Astrocyte of the hippocampus (primary cell): ENCODE measurements at regions not wholly inside any gene's neighbourhood (a gene's known extent, or its start where the extent isn't known, plus 50 kb on each side); places are given as distances from the start of the nearest gene placed in this dataset.
"Not testable (repeated sequence)": the region's sequence is repeated elsewhere in the genome, so short reads cannot be mapped to it uniquely, and the experiment has no call there.

Source experiments
- DNase-seq: peaks from one replicate; pipeline ENCODE4 v3.0.0; 2011; ENCODE audit warnings: low read depth, low spot score

DNA sequence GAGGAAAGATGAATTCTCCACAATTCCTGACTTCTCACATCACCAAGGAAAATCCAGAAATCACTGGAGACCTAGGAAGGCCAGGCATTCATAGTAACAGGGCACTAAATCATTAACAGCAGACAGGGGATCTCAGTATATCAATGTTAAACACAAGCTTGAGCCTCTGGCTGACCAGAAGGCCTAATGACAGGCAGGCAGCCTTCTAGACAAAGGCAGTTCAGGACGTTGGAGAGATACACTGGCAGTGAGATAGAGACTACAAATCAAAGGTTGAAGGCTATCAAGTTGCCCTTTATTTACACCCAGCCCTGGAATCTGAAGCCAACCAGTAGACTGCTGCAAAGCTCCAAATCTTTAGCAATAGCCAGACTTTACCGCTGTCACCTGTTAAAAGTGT is 422.8 kb upstream of the CCL2 start:
- DNase-seq, result no peak

DNA sequence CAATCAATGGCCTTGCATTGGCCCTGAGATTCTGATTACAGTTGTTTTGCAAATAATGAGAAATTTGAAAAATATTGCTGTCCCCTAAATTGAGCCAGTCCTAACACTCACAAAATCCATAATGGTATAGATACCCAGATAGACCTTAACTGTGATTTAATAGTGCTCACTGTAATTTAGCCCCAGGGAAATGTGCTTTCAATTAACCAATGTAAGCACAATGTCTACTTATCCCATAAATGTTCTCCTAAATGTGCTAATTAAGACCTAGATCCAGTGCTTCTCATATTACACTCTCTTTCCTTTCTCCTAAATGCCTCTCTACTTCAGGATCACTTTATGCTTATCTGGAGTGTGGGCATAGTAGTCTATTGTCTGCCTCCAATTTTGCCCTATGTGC is 417.8 kb upstream of the CCL2 start:
- no peak for DNase-seq

DNA sequence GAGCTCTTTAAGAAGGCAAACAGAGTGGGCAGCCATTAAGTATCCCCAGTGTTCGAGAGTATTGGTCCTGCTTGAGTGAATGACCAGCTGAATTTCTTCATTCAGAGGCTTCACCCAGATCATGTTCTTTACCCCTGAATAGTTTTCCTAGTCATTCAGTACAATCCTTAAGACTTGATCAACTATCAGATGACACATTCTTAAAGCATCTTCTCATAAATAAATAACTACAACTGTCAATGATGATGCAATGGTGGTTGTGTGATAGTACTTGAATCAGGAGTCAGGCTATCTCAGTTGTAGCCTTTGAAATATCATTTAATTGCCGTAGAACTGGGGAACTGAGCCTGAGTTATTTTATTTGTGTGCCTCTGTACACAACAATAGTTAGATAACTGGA is 416.8 kb upstream of the CCL2 start:
- no peak for DNase-seq

DNA sequence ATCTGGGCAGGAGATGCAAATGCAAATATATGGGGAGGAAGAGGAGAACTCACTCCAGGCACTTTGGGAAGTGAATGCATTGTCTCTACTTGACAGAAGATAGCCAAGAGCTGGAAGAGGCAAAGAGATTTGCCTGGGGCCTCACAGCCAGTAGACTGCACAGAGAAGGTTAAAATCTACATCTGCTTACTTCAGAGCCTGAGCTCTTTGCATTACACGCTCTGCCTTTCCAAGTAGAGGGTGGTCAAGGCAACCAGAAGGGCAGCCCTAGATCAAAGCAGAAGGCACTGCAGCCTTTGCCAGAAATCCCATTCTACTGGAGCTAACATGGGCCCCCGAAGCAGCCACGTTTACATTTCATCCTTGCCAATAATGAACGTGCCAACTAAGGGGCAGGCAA is 407.2 kb upstream of the CCL2 start:
- DNase-seq, result no peak

DNA sequence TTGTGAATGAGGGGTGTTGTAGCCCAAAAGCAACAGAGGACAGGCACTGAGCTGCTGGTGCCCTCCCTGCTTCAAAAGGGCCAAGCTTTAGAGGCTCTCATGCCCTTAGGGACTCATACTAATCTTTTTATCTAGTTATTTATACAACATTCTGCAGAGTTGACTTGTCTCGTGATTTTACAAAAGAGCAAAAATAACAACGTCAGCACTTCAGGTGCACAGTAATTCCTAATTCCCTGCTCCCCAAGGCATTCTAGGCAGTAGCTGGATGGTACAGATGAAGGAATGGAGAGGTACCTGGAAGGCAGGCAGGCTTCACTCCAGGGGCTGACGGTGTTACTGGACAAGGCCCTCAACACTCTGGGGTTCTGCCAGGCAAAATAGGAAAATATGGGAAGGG is 406.7 kb upstream of the CCL2 start:
- no peak for DNase-seq

DNA sequence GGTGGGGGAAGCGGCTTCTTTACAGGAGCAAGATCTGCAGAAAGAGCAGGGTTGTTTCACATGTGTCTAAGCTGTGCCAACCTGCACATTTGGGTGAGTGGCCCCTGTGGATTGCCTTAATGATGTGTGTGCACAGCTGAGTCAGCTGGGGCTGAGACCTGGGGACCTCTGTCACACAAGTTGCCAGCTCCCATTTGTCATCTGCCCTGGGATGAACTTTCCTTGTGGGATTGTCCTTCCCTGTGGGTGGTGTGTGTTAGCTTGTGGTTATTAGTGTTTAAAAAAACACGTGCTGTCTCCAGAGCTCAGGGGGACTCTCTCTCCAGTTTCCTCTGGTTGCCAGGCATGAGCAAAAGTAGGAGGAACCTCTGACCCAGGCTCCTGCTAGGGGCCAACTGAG is 400.5 kb upstream of the CCL2 start:
- DNase-seq, result no peak

DNA sequence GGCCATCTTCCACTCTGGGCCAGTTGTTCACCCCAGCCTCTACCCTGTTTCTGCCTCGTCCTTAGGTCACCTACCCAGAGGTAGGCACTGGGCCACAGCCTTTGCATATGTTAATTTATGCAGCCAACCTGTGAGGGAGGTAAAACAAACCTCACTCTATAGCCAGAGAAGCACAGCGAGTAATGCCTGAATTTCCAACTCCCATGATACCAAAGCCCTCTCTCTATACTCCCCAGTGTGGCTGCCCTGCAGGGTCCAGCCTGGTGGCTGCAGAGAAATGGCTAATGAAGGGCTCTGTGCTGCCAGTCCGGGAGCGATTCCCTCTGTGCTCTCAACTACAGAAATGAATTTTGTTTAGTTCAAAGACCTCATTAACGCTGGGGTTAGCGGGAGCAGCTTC is 397.0 kb upstream of the CCL2 start:
- no peak for DNase-seq

DNA sequence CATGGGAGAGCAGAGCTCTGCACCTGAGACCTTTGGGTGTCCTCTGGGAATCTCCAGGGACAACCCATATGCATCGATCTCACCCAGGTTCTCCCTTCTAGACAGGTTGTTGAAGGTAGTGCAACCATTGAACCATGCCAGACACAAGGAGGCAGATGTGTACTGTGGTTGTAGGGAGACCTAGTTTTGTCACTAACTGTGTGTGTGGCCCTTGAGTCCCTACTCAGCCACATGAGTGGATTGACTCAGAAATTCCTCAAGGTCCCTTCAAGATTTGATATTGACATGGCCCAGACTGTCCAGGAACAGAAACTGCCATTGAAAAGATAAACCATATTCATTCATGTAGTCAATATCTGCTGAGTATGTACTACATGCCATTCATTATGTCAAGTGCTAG is 396.4 kb upstream of the CCL2 start:
- DNase-seq, result no peak

DNA sequence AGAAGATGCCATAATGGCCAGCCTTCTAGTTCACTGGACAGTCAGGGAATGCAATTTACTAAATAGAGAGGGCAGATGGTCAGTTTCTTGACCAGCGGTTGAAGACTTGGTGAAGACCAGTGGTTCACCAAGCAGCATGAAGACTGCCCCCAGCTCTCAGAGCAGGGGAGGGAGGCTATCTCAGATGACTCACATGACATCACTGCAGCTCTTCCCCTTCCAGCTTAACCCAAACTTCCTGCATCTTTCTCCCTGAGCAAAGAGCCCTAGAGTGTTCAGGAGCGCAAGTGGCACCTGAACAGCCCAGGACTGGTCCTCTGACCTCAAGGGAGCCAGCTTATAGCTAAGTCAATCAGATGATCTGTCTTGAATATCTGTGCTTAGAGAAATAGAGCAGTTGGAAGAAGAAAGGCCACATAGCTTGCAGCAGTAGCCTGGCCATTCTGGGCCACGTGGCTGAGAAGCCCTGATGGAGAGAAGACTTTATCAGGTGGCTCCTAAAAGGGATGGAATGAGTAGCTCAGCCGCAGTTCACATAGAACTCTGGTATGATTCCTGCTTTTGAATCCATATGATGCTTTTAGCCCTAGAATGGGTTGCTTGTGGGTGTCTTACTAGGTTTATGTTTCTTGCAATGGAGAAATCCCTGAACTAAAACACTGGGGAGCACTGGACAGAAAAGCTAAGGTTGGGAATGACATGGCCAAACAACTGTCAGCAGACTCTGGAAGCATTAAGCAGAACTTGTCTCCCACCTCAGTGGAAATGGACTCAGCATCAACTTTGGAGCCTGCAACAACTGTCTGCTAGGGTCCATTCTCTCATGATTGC is 392.1 kb upstream of the CCL2 start:
- no peak for DNase-seq

DNA sequence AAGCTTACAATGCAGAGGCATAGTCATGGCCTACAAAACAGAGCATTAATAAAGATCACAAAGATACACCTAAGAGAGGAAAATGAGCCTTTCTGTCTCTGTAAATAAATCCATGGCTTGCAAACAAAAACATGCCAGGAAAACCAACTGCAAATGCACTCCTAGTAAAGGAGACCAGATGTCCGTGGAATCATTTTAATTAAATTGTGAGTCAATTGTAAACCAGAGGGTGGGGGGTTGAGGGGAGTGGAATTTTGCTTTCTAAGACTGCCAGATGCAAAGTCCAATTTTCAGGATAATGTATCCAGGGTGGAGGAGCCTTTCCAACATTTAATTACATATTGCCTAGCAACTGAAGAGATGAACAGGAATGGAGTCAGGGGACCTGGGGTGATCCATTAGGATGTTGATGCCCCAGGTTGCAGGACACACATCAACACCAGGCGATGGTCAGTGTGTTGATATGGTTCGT is 390.3 kb upstream of the CCL2 start:
- no peak for DNase-seq

DNA sequence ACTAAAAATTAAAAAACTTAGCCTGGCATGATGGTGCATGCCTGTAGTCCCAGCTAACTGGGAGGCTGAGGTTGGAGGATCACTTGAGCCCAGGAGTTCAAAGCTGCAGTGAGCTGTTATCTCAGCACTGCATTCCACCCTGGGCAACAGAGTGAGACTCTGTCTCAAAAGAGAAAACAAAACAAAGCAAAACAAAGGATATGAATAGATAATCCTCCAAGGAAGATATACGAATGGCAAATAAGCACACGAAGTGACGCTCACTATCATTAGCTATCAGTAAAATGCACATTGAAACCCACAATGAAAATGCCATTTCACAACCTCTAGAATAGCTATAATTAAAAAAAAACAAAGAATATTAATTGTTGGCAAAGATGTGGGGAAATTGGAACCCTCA is 386.2 kb upstream of the CCL2 start:
- DNase-seq, result no peak

DNA sequence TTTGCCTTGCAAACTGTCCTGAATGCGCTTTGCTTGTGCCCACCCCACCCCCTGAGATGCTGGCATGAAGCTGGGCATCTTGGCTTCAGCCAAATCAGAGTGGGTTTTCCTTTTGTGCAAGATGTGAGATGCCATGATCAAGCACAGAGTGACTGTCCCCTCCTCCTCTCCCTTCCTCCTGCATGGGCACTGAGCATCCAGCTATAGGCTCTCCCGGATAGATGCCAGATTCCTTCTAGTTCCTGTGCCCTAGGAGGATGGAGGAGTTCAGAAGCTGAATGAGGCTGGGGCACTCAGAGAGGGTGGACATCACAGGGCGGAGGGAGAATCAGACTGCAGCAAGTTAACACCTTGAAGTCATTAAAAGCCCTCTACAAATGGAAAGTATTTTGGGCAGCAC is 384.1 kb upstream of the CCL2 start:
- DNase-seq, result no peak

DNA sequence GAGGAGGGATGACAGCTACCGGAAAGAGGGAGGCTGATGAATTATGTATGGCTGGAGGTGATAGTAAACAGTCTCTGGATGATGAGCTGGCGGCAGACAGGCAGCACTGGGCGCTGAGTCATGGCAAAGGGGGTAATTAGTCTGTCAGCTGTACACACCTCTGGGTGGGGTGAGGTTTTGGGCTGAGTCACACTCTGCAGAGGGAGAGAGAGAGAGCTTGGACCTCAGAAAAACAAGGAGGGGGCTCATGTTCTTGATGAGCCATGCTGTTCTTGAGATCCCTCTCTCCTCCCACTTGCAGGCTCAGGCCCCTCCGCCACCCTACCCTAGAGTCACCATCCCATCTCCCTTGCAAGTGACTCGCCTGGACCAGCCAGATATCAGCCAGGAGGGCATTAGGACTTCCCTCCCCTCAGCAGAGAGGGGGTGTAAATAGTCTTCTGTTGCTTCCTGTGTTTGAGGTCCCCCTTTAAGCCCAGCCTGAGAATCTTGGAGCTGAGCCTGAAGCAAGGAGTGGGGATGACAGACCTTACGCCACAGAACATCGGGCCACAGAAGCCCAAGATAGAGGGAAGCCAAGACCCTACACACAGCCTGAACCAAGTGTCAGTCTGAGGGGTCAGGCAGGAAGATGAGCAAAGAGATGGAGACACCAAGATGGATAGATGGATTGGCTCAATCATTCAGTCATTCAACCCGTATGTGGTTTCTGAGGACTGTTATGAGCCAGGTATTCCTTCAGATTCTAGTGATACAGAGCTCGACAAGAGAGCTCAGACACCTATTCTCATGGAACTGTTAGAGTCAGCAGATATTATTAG is 383.2 kb upstream of the CCL2 start:
- peak; percentile 76 for DNase-seq

DNA sequence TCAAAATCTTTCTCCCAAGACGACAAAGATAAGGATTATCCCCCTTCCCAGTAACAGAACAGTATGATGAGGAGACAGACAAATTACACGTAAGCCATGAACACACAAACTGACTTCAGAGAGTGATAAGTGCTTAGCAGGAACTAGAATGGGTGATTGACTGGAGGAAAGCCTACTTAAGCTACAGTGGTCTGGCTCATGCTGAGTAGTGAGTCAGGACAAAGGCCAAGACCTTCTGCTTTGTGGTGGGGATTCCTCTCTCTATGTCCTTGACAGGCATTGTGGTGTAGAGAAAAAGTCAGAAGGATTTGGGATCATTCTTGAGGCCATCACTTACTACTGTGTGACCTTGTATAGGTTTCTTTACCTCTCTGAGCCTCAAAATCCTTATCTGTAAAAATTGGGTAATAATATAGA is 381.9 kb upstream of the CCL2 start:
- DNase-seq, result no peak

DNA sequence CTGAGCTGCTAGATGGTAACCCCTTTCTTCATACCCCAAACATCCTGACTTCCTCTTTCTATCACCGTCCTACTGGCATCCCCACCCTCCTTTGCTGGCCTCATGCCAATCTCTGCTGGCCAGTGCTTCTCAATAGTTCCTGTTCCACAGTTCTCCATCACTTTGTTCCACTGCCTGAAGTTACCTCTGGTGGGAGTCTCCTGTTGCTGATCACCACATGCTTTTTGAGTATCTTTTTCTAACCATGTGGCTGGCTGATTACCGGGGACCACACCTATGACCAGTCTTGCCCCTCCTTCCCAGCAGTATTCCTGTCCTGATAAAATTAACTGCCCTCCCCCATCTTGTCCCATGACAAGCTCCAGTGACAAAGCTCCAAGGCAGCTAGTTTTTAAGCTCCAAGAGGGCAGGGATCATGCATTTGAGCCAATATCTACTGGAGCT is 380.4 kb upstream of the CCL2 start:
- DNase-seq, result no peak

DNA sequence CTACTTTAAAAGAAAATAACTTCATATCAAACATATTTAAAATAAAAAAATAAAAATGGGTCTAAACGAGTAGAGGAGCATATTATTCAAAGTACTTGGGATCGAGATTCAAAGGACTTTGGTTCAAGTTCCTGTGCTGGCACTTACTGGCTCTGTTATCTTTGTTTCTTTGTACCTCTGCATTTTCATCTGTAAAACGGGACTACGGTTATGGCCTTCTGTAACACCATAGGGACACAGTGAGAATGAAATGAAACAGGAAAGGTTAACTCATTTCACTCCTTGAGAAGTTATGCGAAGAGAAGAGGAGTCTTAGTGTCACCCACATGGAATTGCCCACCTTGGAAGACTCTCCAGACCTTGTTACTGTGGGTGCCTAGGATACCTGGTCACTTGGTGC is 379.1 kb upstream of the CCL2 start:
- DNase-seq, result no peak

DNA sequence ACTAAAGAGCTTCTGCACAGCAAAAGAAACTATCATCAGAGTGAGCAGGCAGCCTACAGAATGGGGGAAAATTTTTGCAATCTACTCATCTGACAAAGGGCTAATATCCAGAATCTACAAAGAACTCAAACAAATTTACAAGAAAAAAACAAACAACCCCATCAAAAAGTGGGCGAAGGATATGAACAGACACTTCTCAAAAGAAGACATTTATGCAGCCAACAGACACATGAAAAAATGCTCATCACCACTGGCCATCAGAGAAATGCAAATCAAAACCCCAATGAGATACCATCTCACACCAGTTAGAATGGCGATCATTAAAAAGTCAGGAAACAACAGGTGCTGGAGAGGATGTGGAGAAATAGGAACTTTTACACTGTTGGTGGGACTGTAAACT is 372.8 kb upstream of the CCL2 start:
- not testable (repeated sequence) for DNase-seq

DNA sequence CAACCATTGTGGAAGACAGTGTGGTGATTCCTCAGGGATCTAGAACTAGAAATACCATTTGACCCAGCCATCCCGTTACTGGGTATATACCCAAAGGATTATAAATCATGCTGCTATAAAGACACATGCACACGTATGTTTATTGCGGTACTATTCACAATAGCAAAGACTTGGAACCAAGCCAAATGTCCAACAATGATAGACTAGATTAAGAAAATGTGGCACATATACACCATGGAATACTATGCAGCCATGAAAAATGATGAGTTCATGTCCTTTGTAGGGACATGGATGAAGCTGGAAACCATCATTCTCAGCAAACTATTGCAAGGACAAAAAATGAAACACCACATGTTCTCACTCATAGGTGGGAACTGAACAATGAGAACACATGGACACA is 372.4 kb upstream of the CCL2 start:
- not testable (repeated sequence) for DNase-seq

DNA sequence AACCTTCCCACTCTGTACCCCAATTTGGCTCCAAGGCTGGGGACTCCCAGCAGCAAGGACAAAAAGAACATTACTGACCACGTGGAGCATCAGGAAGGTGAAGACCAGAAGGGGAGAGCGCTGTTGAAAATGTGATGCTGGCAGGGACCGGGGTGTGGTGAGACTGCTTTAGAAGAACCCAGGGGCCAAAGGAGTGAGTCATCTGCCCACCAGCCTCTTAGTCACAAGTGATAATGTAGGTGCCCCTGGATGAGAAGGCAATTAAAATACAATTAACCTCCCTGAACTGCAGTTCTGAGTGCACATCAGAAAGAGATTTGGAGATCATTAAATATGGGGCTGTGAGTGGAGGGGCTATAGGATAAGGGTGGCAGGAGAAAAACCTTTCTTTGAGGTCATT is 366.6 kb upstream of the CCL2 start:
- peak; percentile 59 for DNase-seq

DNA sequence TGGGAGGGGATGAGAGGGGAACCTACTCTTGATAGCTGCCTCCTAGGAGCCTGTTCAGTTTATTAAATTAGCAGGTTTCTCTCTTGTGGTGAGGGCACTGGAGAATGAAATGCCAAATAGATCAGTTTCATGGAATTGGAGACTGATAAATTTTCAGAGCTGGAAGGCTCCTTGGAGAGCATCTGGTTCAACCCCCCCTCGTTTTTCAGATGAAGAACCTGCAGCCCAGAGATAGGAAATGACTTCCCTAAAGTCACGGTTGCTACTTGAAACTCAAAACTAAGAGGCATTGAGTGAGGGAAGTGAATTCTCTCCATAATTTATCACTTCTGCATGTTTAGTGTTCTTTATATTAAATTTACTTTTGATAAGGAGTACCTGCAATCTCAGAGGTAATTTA is 366.0 kb upstream of the CCL2 start:
- no peak for DNase-seq

DNA sequence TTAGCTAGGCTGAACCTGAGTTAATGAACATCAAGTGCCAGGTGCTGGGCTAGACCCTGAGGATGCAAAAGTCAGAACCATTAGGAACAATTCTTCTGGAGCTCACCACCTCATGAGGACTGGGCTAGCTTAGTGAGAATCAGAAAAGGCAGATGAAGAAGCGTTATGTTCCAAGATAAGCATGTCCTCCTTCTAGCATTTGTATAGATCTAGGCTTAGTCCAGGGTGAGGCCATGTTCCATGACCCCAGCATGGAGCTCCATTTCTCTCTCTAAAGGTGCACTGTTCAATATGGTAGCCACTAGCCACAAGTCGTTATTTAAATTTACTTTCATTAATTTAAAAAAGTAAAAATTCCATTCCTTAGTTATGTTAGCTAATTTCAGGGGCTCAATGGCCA is 365.3 kb upstream of the CCL2 start:
- DNase-seq, result no peak

DNA sequence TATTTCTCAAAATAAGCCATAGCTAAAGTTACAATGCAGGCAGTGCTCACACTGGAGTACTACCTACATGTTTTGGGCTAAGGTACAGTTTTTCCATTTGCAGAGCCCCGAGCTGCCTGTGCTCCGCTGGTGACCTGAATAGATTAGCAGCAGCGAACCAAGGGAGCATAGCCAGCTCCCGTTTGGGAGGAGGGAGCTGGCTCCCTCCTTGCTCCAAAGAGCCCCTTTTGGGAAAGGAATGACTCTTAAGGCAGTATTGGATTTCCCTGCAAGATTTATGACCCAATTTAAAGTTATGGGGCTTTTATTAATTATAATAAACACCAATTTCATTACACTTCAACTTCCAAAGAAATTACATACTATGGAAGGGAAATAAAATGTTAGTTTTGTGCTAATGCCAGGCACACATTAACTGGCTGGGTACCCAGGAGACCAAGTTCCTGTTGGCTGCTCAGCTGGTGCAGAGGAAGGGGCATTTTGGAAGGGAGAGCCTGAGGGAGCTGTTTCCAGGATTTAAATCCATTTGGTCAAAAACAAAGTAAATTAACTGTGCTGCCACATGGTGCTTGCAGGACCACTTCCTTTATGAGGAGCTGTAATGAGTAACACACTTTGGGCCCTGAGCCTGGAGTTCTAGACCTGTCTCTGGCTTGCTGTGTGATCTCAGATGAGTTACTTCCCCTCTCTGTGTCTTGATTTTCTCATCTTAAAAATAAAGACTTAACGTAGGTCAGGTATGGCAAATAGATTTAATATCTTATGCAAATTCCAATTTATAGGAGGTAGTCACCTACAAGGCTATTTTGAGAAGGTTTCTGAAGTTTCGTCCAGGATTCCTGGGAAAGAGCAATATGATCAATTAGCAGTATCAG is 362.1 kb upstream of the CCL2 start:
- DNase-seq, result peak; percentile 16
